GM19035 (cell line): ENCODE measurements at regions not wholly inside any gene's neighbourhood (a gene's known extent, or its start where the extent isn't known, plus 50 kb on each side); places are given as distances from the start of the nearest gene placed in this dataset.

Experiments
- ATAC-seq: cut with Tn5 transposase; IDR thresholded peaks from one replicate; pipeline ENCODE4 v1.9.1; 2021; ENCODE audit not compliant: unreplicated experiment

GRCh38 chr5:4661326-4661725, 478.8 kb upstream of the ADAMTS16 start:
- no peak for ATAC-seq

GRCh38 chr5:4661836-4662235, 478.3 kb upstream of the ADAMTS16 start:
- no peak for ATAC-seq

- no peak for ATAC-seq
Observed at GRCh38 chr5:4662756-4663155, 477.4 kb upstream of the ADAMTS16 start.

GRCh38 chr5:4665911-4666310, 474.2 kb upstream of the ADAMTS16 start:
- ATAC-seq = no peak

GRCh38 chr5:4674166-4674565, 466.0 kb upstream of the ADAMTS16 start:
- no peak for ATAC-seq

GRCh38 chr5:4676934-4677333, 463.2 kb upstream of the ADAMTS16 start:
- no peak for ATAC-seq

- no peak for ATAC-seq
Observed at GRCh38 chr5:4684946-4685345, 455.2 kb upstream of the ADAMTS16 start.

- ATAC-seq = no peak
Observed at GRCh38 chr5:4698596-4698995, 441.5 kb upstream of the ADAMTS16 start.

- ATAC-seq = no peak
Observed at GRCh38 chr5:4699592-4699991, 440.5 kb upstream of the ADAMTS16 start.

GRCh38 chr5:4700069-4700468, 440.1 kb upstream of the ADAMTS16 start:
- no peak for ATAC-seq

- no peak for ATAC-seq
Observed at GRCh38 chr5:4700871-4701270, 439.3 kb upstream of the ADAMTS16 start.

- ATAC-seq = no peak
Observed at GRCh38 chr5:4703931-4704458, 436.1 kb upstream of the ADAMTS16 start.

- ATAC-seq = no peak
Observed at GRCh38 chr5:4704951-4705350, 435.2 kb upstream of the ADAMTS16 start.

GRCh38 chr5:4716781-4717180, 423.3 kb upstream of the ADAMTS16 start:
- no peak for ATAC-seq

GRCh38 chr5:4717446-4717845, 422.7 kb upstream of the ADAMTS16 start:
- ATAC-seq = no peak

- ATAC-seq = no peak
Observed at GRCh38 chr5:4720831-4721230, 419.3 kb upstream of the ADAMTS16 start.

- ATAC-seq = no peak
Observed at GRCh38 chr5:4722886-4723285, 417.2 kb upstream of the ADAMTS16 start.

GRCh38 chr5:4725594-4725993, 414.5 kb upstream of the ADAMTS16 start:
- no peak for ATAC-seq

- ATAC-seq = no peak
Observed at GRCh38 chr5:4730279-4730678, 409.9 kb upstream of the ADAMTS16 start.

- ATAC-seq = no peak
Observed at GRCh38 chr5:4734348-4734747, 405.8 kb upstream of the ADAMTS16 start.

- ATAC-seq = no peak
Observed at GRCh38 chr5:4735261-4735660, 404.9 kb upstream of the ADAMTS16 start.

GRCh38 chr5:4737868-4738267, 402.3 kb upstream of the ADAMTS16 start:
- ATAC-seq = no peak

GRCh38 chr5:4738298-4738697, 401.8 kb upstream of the ADAMTS16 start:
- no peak for ATAC-seq

GRCh38 chr5:4740156-4740555, 400.0 kb upstream of the ADAMTS16 start:
- ATAC-seq = no peak
